ENCODE measurements at regions not wholly inside any gene's neighbourhood (a gene's known extent, or its start where the extent isn't known, plus 50 kb on each side); places are given as distances from the start of the nearest gene placed in this dataset.

DNA sequence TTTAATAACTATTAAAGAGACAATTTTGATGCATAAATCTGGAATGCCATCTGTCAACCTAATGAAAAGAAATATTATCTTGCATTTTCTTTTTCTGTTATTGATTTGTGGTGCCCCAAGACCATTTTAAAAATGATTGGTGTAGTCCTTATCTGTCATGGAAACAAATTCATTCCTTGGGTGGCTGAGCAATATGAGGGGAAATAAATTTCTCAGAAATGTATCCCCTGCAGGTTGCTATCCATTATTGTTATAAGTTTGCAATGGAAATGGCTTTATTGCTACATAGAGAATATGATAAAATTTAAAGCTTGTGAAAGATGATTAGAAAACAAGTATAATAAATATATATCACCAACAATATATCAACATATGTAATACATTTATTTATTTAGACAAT lies 607.0 kb downstream of the DNAJB9 start:
- no peak for FAIRE-seq

- FAIRE-seq, result no peak
Measured at GRCh38 chr7:109178342-109178741, 608.7 kb downstream of the DNAJB9 start.

- FAIRE-seq, result no peak
Measured at GRCh38 chr7:109179601-109180000, 609.9 kb downstream of the DNAJB9 start.

DNA sequence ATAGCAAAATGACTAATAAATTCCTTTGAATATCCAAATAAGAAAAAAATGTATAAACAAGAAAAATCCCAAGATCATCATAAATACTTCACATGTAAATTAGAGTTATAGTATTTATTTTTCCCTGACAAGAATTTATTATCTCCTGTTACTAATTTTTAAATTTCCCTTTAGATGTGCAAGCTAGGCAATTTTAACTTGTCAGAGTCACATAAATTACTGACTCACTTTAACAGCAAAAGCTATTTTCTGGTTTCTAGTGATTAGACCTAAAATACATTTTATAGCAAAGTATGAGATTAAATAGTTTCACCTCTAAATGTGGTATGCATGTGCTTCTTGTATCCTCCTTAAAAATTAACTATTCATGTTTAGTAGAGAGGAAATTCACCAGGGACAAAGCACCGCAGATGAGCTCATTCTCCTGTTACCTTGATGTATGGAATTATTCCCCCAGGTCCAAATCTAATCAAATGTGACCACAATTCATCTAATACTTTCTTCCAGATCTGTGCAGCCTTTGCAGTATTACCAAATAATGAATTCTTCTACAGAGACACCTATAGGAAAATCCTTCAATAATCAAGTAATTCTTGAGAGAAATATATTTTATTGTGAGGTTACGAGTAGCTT lies 621.2 kb downstream of the DNAJB9 start:
- FAIRE-seq, result no peak

DNA sequence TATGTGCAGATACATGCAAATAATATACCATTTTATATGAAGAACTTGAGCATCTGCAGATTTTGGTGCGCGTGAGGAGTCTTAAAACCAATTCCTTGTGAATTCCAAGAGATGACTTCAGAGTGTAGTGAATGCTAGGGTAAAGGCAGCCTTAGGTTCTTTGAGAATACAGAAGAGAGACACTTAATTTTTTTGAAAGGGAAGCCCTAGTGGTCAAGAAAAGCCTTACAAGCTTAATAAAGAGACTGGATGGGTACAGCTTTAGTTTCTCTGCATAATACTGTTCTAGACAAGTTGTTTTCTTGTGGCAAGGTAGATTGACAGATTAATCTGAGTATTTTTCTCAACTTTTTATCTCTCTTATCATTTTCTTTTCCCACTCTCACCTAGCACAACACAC lies 636.5 kb downstream of the DNAJB9 start:
- FAIRE-seq, result no peak

DNA sequence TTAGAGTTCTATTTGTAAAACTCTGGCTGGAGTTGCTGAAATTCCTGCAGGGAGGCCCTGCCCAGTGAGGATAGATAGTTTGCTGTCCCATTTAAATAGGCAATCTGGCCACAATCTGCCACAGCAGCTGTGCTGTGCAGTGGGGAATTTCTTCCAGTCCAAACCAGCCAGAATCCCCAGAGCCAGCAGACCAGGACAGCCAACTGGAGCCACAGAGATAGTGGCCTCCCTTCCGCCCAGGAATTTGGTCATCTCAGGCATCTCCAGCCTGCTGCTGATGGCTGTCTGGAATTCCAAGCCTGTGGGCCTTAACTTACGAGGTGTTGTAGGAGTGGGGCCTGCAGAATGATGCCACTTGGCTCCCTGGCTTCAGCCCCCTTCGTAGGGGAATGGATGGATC lies 643.4 kb downstream of the DNAJB9 start:
- FAIRE-seq, result no peak

DNA sequence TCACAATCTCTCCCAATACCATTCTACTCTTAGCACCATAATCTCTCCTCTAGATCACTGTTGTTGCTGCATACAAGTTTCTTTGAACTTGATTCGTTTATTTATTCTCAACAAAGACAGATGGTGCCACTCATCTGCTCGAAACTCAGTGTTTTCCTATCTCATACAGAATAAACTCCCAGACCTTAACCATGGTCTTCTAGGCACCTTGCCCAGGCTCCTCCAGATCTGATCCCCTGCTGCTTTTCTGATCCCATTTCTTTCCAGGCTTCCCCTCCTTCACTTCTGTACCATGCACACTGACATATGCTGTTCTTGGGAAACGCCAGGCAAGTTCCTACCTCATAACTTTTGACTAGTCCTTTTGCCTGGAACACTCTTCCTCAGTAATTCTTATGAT lies 645.7 kb downstream of the DNAJB9 start:
- no peak for FAIRE-seq

DNA sequence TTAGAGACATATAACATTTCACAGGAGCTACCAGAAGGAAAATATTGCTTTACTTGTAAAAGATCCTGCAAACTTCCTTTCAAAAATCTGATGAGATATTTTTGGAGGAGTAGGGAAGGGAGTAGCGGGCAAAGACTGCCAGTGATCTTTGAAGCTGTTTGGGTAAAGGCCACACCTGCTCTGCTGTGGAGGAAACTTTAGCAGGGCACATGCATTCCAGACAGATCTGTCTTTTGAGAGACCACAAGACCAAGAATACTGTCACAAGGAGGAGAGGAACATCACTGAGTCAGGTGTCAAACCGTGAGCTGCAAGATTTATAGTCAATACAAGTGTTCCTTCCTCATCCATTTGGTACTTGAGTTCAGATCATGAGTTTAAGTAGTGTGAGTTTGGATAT lies 654.4 kb downstream of the DNAJB9 start:
- no peak for FAIRE-seq

GRCh38 chr7:109226699-109227098 lies 657.0 kb downstream of the DNAJB9 start:
- FAIRE-seq, result no peak

DNA sequence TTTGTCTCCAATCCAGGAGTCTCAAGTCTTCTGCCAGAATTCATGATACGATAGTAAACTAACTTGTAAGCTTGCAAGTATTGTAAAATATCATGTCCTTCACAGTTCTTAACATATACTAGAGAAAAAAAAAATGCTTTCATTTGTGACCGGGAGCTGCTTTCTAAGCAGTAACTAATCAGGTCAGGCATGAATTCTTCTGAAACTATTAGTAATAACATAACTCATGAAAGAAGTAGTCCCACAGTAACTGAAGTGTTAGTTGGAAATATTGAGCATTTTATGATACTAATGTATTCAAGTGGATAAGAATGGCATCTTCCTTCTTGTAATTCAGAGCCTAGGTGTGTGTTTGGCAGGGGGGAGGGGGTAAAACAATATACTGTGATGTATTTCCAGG lies 665.6 kb downstream of the DNAJB9 start:
- no peak for FAIRE-seq

- no peak for FAIRE-seq
Measured at GRCh38 chr7:109246330-109247077, 676.8 kb downstream of the DNAJB9 start.

- no peak for FAIRE-seq
Measured at GRCh38 chr7:109256762-109257560, 687.3 kb downstream of the DNAJB9 start.

GRCh38 chr7:109259151-109259550 lies 689.5 kb downstream of the DNAJB9 start:
- FAIRE-seq, result no peak

- FAIRE-seq, result no peak
Measured at GRCh38 chr7:109261781-109262180, 692.1 kb downstream of the DNAJB9 start.

DNA sequence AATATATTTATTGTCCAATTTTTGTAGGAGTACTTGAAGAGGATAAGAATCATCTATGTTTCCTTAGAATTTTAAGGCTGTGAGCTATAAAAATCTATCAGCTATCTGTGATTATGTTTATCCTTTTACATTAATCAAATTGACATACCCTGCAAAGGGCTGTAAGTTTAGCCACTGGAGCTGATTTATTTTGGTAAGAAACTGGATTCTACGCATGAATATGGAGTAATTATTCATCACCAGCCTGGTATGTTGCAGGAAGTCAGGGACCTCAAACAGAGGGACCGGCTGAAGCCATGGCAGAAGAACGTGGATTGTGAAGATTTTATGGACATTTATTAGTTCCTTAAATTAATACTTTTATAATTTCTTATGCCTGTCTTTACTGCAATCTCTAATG lies 696.9 kb downstream of the DNAJB9 start:
- no peak for FAIRE-seq

DNA sequence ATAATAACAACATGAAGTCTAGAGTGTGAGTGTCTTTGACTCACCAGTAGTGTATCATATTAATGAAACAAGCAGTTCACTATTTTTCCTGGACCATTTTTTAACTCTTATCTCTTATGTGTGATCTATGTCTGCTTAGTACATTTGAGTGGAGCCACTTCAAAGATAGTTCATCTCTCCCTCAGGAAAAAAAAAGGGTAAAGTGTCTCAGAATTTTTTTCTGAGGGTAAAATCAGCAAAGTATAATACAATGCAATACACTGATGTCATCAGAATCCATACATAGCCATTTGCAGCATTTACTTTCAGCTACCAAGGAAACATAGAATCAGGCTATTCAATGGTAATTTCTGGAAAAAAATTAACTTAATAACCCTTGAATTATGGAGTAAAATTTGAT lies 706.7 kb downstream of the DNAJB9 start:
- no peak for FAIRE-seq

DNA sequence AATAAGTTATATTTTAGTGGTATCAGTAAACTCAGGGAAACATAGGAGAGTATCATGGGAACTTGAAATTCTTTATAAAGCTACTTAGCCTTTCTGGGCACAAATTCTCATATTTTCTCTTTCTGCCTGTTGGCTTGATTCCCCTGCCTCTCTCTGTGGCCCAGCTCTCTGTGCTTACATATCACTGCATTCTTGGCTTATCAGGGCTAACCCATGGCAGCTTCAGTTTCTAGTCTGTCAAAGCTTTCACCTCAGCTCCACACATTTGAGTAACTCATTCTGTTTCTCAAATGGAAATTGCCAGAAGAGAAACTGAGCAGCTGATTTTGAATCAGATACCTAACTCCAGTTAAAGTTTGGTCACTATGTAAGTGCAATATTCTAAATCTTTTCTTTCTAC lies 713.1 kb downstream of the DNAJB9 start:
- FAIRE-seq, result no peak

DNA sequence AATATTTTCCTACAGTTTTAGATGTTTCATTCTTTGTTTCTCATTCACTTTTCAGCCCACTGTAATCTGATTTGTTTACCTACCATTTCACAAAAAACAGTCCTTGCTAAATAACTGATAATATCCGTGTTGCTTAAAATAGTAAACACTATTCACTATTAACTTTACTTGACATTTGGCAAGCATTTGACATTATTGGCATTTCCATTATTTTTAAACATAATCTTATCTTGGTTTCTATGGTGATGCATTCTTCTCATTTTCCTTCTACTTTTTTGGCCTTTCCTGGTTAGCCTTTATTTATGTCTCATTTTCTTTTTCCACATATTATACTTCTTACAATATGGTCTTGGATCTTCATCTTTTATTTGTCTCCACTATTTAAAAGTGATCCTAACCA lies 715.3 kb downstream of the DNAJB9 start:
- no peak for FAIRE-seq

DNA sequence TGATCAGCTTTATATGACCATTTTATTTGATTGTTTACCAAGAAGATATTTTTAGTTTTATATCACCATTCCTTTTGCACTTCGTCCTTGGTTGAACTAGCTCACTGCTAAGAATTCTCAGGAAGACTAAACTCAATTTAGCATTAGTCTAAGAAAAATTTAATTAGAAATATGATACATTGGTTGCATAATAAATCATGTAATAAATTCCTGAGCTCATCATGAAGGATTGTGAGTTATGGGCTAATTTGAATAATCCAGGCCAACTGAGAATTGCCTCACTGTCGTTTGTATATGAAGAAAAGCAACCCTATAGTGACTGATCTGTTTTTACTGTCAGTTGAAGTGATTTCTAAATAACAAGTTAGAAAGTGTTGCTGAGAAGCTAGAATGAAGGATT lies 725.5 kb downstream of the DNAJB9 start:
- no peak for FAIRE-seq

DNA sequence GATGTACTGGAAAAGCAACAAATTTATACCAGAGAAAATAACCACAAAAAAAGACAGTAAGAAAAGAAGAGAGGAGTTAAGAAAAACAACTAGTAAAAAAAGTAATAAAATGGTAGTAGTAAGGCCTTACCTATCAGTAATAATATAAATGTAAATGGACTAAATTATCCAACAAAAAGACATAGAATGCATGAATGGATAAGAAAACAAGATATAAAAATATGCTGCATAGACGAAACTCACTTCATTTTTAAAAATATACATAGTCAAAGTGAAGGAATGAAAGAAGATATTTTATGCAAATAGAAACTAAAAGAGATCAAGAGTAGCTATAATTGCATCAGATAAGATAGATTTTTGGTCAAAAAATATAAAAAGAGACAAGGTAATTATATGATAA lies 739.1 kb downstream of the DNAJB9 start:
- FAIRE-seq, result no peak

DNA sequence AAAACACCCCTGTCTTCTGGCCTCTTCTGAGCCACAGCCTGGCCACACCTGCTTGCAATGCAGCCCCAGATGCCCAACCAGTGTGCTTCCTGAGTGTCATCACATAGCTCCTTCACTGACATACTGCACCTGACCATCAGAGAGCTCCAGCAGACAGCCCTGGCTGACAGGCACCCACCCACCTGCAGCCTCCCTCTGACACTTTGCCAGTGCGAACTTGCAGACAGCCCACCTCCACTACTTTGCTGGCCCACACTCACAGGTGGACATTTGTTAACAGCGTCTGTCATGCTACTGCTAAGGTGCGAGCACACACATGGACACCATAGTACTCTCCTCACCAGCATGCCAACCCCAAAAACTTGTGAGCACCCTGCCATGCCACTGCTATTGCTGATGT lies 740.1 kb downstream of the DNAJB9 start:
- no peak for FAIRE-seq

- no peak for FAIRE-seq
Measured at GRCh38 chr7:109318136-109318535, 748.5 kb downstream of the DNAJB9 start.

GRCh38 chr7:109322833-109323232 lies 753.2 kb downstream of the DNAJB9 start:
- no peak for FAIRE-seq

- FAIRE-seq, result no peak
Measured at GRCh38 chr7:109331423-109331822, 761.7 kb downstream of the DNAJB9 start.

Data from endometrium (tissue), 2 donors.